ENCODE measurements at regions not wholly inside any gene's neighbourhood (a gene's known extent, or its start where the extent isn't known, plus 50 kb on each side); places are given as distances from the start of the nearest gene placed in this dataset.

GRCh38 chr15:69577397-69577796, 124.8 kb downstream of the RPLP1 start:
- no peak for DNase-seq

- DNase-seq: no peak
These were observed 125.6 kb downstream of the RPLP1 start for GRCh38 chr15:69578252-69578651.

GRCh38 chr15:69578787-69579583, 126.4 kb downstream of the RPLP1 start:
- DNase-seq: no peak

- no peak for DNase-seq
These were observed 127.5 kb downstream of the RPLP1 start for GRCh38 chr15:69579950-69580618.

- no peak for DNase-seq
These were observed 131.0 kb downstream of the RPLP1 start for GRCh38 chr15:69583626-69584025.

GRCh38 chr15:69585937-69586336, 133.3 kb downstream of the RPLP1 start:
- DNase-seq: no peak

- no peak for DNase-seq
These were observed 134.1 kb downstream of the RPLP1 start for GRCh38 chr15:69586721-69587120.

GRCh38 chr15:69587723-69588426, 135.3 kb downstream of the RPLP1 start:
- no peak for DNase-seq

GRCh38 chr15:69590201-69590710, 137.6 kb downstream of the RPLP1 start:
- no peak for DNase-seq

GRCh38 chr15:69590932-69591524, 138.4 kb downstream of the RPLP1 start:
- no peak for DNase-seq

GRCh38 chr15:69591905-69592508, 139.4 kb downstream of the RPLP1 start:
- DNase-seq: no peak

- DNase-seq: no peak
These were observed 140.3 kb downstream of the RPLP1 start for GRCh38 chr15:69592954-69593353.

- DNase-seq: no peak
These were observed 140.9 kb downstream of the RPLP1 start for GRCh38 chr15:69593488-69593887.

- DNase-seq: peak; percentile 55
These were observed 141.7 kb downstream of the RPLP1 start for GRCh38 chr15:69593981-69594966.

- no peak for DNase-seq
These were observed 142.6 kb downstream of the RPLP1 start for GRCh38 chr15:69595009-69595791.

GRCh38 chr15:69597061-69597592, 144.5 kb downstream of the RPLP1 start:
- no peak for DNase-seq

GRCh38 chr15:69599271-69599670, 146.7 kb downstream of the RPLP1 start:
- DNase-seq: no peak

GRCh38 chr15:69600556-69601085, 148.0 kb downstream of the RPLP1 start:
- DNase-seq: no peak

- DNase-seq: no peak
These were observed 149.3 kb downstream of the RPLP1 start for GRCh38 chr15:69601711-69602504.

Measured in right kidney (tissue), 1 donor.